H1 (cell line): ENCODE measurements at regions not wholly inside any gene's neighbourhood (a gene's known extent, or its start where the extent isn't known, plus 50 kb on each side); places are given as distances from the start of the nearest gene placed in this dataset.

Experiments
- CHD7 ChIP-seq: fragments of 300-600 bp; sonication (generic); IDR thresholded peaks from 2 replicates; pipeline ENCODE4 v1.7.1; 2012; ENCODE audit warnings: low read length, moderate library complexity, mild to moderate bottlenecking, inconsistent platforms; ENCODE audit not compliant: insufficient replicate concordance
- POU5F1 ChIP-seq: IDR thresholded peaks from 2 replicates; pipeline ENCODE4 v1.6.1; 2011; ENCODE audit warnings: low read depth, mild to moderate bottlenecking, low read length, moderate library complexity
- RFX5 ChIP-seq: IDR thresholded peaks from 2 replicates; pipeline ENCODE4 v1.6.1; 2011; ENCODE audit warnings: low read depth, low read length, improper control_type of control experiment, borderline replicate concordance

GRCh38 chr13:83077499-83077898, 804.8 kb downstream of the SLITRK1 start (continued):
- TF ChIP-seq CHD7: no peak
- TF ChIP-seq POU5F1: no peak
- no peak for TF ChIP-seq RFX5
